IMR-90 (cell line): ENCODE measurements at regions not wholly inside any gene's neighbourhood (a gene's known extent, or its start where the extent isn't known, plus 50 kb on each side); places are given as distances from the start of the nearest gene placed in this dataset.

Experiments
- CTCF ChIP-seq: conservative IDR thresholded peaks from 2 replicates; pipeline ENCODE4 v1.5.1; 2012; ENCODE audit warnings: mild to moderate bottlenecking, low read depth, low read length, improper control_type of control experiment
- POLR2A ChIP-seq: IDR thresholded peaks from 2 replicates; pipeline ENCODE4 v1.6.1; 2012; ENCODE audit warnings: mild to moderate bottlenecking, low read depth, low read length
- RCOR1 ChIP-seq: IDR thresholded peaks from 2 replicates; pipeline ENCODE4 v1.6.1; 2012; ENCODE audit warnings: mild to moderate bottlenecking, low read length, improper control_type of control experiment; ENCODE audit not compliant: insufficient replicate concordance

- TF ChIP-seq CTCF = no peak
- TF ChIP-seq POLR2A = no peak
- TF ChIP-seq RCOR1 = no peak
These were observed 445.6 kb downstream of the NFIB start for GRCh38 chr9:13868336-13868735.
